NCI-H1105 treated with DMSO at 0.1 percent for 48 hours (cell line): ENCODE measurements at regions not wholly inside any gene's neighbourhood (a gene's known extent, or its start where the extent isn't known, plus 50 kb on each side); places are given as distances from the start of the nearest gene placed in this dataset.

ENCODE experiments used
- DNase-seq: peaks from one replicate; lab custom pipeline; 2025; lab: John Stamatoyannopoulos, UW

DNA sequence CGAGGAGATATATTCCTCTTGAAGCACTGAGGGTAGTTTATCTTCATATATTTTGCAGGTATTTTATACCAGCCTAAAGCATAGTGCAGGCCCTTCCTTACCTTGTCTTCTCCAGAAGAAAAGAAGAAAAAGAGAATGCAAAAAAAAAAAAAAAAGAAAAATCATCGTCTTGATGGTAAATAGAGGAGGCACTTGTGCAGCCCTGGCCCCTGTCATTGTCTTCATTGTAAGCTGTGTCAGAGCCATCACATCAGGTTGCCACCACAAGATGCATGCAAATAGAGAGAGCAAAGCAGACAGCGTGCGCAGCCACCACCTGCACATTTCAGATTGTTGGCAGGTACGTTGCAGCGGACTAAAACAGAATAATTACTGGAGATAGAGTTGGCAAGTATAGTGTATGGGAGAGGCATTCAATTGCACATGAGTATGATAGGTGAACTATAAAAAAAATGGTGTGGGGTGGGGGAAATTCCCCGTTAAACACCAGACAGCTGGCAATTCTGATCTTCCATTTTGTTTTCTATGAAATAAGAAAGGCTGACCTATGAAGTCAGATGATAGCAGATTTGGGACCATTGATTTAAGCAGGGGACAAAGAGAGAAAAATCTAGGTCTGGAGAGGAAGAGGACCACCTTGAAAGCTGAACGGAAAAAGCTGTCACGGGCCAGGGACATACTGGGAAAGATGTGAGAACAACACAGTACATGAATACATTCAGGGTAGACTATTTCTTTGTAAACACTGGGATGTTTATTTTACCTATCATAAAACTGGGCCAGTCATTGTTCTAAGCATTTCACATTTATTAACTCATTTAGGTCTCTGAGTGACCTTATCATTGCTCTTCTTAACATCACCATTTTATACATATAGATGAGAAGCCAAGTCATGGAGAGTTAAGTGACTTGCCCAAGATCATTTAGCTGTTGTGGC lies 306.3 kb upstream of the SP8 start:
- DNase-seq = peak; percentile 79

DNA sequence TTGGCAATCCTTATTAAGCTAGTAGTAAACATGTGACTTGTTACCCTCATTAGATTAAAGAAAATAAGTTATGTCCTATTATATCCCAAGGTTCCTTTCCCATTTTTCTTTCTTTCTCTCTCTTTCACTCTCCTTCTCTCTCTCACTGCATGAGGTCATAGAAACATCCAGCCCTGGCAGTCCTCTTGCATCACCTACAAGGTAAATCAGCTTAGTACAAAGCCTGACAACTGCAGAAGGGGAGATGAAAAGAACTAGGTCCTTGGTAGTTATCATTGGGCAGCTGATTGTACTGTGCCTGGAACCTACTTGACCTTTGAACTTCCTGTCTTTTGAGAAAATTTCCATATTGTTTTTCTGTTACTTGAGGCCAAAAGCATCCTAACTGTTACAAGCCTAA lies 307.9 kb upstream of the SP8 start:
- no peak for DNase-seq

DNA sequence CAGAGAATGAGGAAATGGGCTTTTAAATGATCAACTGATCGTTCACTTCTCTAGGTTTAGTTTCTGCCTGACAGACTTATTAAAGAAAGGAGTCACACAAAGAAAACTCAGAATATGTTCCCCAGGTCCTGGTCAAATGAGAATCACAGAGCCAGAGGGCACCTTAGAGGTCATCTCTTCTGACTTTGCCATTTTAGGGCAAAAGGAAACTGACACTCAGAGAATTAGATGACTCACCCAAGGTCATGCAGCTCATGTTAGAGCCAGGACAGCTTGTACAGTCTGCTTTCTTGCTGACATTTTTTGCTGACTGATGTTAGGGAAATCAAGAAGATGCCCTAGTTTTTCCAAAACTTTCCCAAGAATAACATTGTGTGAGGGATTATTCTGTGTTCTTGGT lies 312.7 kb upstream of the SP8 start:
- no peak for DNase-seq

DNA sequence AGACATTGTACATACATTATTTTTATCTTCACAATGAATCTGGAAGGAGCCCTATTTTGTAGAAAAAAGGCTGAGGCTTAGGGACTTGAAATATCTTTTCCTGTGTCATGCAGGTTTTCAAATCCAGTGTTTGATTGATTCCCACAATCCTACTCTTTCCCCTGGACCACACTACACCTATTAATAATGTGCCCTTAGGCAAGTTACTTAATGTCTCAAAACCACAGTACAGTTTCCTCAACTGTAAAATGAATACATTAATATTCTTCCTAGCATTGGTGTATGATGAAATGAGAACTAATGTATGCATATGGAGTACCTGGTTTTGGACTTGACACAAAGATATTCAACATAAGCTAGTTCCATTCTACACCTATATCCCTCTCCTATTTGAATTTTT lies 313.3 kb upstream of the SP8 start:
- no peak for DNase-seq

DNA sequence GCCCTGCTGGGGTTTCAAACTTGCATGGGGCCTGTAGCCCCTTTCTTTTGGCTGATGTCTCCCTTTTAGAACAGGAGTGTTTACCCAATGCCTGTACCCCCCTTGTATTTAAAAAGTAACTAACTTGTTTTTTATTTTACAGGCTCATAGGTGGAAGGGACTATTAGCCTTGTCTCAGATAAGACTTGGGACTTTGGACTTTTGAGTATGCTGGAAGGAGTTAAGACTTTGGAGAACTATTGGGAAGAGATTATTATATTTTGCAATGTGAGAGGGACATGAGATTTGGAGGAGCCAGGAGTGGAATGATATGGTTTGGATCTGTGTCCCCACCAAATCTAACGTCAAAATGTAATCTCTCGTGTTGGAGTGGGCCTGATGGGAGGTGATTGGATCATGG lies 314.9 kb upstream of the SP8 start:
- DNase-seq = no peak

DNA sequence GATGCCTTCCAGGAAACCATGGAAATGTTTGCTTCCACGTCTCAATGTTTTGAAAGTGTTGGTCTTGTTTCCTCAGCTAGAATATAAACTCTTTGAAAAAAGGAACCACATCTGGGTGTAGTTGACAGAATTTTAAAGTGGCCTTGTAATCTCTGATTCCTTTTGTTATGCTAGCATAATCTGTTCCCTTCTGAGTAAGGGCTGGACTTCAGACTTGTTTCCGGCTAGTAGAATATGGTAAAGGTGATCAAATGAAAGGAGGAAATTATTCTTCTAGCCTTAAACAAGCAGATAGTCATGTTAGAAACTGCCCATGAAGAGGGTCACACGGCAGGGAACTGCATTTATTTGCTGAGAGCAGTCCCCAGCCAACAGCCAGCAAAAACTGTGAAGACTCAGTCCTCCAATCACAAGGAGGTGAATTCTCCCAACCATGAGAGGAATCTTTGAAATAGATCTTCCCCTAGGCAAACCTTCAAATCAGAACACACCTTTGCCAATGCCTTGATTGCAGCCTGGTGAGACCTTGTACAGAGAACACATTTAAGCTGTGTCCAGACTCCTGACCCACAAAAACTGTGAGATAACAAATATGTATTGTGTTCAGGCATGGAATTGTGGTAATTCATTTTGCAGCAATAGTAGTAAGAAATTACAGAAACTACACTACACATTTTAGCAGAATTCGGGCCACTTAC lies 316.9 kb upstream of the SP8 start:
- no peak for DNase-seq

DNA sequence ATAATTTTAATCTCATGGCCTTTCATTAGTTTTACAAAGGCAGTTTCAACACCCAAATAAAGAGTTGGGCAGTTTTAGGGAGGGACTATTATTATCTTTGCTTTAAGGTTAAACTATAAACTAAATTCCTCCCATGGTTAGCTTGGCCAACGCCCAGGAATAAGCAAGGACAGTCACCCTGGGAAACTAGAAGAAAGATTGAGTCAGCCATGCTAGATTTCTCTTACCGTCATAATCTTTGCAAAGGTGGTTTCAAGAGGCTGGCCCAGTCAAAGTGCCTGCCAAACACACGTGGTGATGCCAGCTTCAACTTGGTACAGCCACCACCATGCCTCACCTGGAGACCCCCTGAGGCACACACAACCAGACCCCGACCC lies 317.4 kb upstream of the SP8 start:
- no peak for DNase-seq

- no peak for DNase-seq
Measured at GRCh38 chr7:21106296-21106732, 319.6 kb upstream of the SP8 start.

GRCh38 chr7:21107101-21107500 lies 320.4 kb upstream of the SP8 start:
- no peak for DNase-seq

- DNase-seq = peak; percentile 95
Measured at GRCh38 chr7:21108182-21108581, 319.7 kb upstream of the SP4 start.

DNA sequence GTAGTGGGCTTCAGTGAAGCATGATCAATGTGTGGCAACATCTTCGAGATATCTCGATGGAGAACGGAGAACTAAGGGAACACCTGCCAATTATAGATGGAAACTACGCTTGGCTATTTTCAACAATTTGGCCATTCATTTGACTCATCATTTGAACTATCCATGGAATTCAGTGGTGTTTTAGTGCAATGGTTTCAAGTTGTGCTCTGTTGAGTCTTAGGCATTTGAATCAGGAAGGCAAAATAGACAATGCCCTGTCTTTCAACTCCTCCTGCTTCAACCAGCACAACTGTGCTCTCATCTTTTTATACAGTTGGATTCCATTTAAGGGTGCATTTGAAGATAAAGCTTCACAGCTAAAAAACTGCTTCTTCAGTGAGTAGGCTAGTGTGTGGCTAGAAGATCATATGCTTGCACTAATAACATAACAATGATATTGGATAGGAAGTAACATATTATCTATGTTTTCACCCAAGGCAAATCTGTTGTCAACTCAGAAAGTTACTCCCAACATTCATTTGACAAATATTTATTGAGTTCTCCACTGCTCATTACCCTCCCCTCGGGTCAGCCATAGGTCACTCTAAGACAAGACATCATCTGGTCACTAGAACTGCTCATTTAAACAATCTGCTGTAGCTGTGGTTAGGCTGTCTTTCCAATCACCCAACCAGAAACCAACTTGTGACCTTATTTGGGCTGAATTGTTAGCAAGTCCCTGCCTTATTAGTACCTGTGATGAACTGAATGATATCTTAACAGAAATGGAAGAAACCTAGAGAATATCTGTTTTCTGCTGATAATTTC lies 314.1 kb upstream of the SP4 start:
- no peak for DNase-seq

DNA sequence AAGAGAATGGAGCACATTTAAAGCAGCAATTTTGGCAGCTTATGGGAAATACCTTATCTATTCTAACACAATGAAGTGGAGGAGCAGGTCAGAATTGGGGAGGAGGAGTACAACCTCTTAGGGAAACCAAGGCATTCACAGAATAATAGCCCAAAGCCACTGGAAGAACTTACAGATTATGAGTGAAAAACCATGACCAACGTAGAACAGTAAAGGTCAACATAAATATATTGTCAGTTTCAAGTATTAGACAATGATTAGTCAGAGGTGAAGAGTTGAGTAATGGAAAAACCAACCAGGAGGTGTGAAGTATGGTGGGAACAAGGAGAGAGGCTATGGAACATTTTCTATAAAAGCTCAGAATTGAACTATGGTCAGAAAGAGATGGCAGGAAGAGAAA lies 304.3 kb upstream of the SP4 start:
- DNase-seq = no peak

GRCh38 chr7:21125297-21125696 lies 302.6 kb upstream of the SP4 start:
- DNase-seq = no peak

DNA sequence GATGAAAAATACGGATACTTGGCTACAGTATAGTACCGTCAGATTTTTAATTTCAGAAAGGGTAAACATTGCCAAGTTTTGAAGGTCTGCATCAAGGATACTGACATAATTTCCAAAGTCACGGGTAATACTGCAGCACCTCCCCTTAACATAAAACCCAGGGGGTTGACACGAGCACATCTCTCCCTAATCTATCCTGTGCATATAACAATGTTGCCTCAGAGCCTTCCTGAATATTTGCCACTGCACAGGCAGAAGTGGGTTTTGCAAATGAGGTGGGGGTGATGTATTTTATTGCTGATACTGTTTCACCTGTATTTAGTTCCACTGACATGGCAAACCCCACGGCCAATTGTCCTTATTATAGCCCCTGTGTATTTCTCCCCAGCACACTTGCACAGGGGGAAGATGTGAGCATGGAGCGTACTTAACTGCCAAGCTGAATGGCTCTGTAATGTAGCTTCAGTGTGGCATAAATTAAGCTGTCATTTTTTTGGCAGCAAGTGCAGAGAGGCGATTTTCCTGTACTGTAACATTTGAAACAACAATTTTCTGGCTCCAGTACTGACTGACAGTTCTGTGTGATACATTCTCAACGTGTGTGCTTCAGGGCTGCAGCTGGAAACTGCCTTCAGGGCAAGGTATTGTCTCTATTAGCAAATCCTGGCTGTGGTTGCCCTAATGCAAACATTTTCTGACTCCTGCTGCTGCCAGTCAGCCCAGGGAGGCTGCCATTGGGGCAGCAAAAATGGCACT lies 299.6 kb upstream of the SP4 start:
- peak; percentile 99 for DNase-seq

DNA sequence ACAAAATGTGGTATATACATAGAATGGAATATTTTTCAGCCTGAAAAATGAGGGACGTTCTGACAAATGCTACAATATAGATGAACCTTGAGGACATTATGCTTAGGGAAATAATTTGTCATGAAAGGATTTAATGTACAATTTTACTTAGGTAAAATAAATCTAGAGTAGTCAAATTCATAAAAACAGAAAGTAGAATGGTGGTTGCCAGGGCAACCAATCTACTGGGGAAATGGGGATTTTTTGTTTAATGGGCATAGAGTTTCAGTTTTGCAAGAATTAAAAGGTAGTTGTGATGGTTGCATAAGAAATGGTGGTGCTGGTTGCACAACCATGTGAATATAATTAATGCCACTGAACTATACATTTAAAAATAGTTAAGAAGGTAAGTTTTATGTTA lies 296.0 kb upstream of the SP4 start:
- no peak for DNase-seq

DNA sequence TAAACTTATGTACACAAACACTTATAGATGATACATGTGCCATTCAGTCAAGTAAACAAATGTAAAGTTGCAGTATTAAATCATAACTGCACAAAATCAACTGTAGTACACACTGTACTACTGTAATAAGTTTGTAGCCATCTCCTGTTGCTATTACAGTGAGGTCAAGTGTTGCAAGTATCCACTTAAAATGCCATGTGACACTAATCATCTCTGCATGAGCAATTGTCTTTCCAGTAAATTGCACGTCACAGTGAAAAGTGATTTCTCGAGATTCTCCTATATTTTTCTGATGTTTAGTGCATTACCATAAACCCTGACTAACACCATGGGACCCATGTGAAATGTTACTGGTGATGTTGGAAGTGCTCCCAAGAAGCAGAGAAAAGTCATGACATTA lies 293.3 kb upstream of the SP4 start:
- DNase-seq = peak; percentile 3

GRCh38 chr7:21135437-21135836 lies 292.4 kb upstream of the SP4 start:
- DNase-seq = no peak

DNA sequence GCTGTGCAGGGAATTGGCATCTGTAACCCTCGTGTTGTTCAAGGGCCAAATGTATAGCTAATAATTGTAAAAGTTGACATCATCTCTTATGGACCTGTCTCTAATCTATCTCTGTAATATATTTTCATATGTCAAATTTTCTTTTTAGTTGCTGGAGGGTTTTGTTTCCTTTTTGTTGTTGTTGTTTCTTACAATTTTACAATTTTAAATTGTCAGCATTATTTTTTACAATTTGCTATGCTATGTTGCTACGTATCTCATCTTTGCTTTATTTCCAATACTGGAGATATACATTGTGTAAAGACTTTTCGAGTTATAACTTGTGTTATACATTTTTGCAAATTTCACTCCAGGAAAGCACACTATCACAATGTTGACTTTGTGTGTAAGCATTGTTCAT lies 290.2 kb upstream of the SP4 start:
- no peak for DNase-seq

GRCh38 chr7:21140622-21141021 lies 287.3 kb upstream of the SP4 start:
- no peak for DNase-seq

GRCh38 chr7:21141476-21141875 lies 286.4 kb upstream of the SP4 start:
- no peak for DNase-seq

DNA sequence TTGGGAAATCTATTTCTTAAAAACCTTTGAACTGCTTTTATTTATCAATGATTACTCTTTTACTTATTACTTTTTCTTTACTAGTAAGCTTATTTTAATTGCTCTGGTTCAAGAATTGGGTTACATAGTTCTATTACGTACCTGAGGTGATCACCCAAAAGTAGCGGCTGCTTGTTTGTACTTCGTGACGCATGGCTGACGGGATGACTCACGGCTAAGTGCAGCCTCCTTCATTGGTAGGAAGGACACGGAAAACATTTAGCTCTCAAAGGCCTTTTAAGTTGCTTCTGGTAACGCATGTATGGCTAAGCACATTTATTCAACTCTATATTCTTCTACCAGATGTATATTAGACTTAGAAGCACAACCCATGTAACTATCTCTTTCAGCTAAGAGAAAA lies 285.8 kb upstream of the SP4 start:
- DNase-seq = no peak
